H9 (cell line): ENCODE measurements at regions not wholly inside any gene's neighbourhood (a gene's known extent, or its start where the extent isn't known, plus 50 kb on each side); places are given as distances from the start of the nearest gene placed in this dataset.
"Not testable (repeated sequence)": the region's sequence is repeated elsewhere in the genome, so short reads cannot be mapped to it uniquely, and the experiment has no call there.

Experiments
- DNase-seq: peaks from one replicate; pipeline ENCODE4 v3.0.0-alpha.2; 2017
- H2AFZ ChIP-seq: one replicate; pipeline ENCODE4 v1.6.1; 2013; ENCODE audit warnings: mild to moderate bottlenecking, low read length, control low read depth, moderate library complexity
- H2AK5ac ChIP-seq: 2 replicates; pipeline ENCODE4 v1.6.1; 2013; ENCODE audit warnings: low read length, control low read depth, mixed read lengths; ENCODE audit not compliant: insufficient read length
- H2BK120ac ChIP-seq: one replicate; pipeline ENCODE4 v1.6.1; 2013; ENCODE audit warnings: low read depth, mild to moderate bottlenecking, low read length, control low read depth, inconsistent platforms; ENCODE audit not compliant: poor library complexity, severe bottlenecking
- H2BK12ac ChIP-seq: 2 replicates; pipeline ENCODE4 v1.6.1; 2013; ENCODE audit warnings: low read length, control low read depth, mixed read lengths, low read depth; ENCODE audit not compliant: insufficient read length
- H2BK15ac ChIP-seq: 2 replicates; pipeline ENCODE4 v1.6.1; 2013; ENCODE audit warnings: low read depth, low read length, control low read depth
- H2BK20ac ChIP-seq: one replicate; pipeline ENCODE4 v1.6.1; 2013; ENCODE audit warnings: low read depth, mild to moderate bottlenecking, low read length, control low read depth, inconsistent platforms; ENCODE audit not compliant: poor library complexity, severe bottlenecking
- H2BK5ac ChIP-seq: 2 replicates; pipeline ENCODE4 v1.6.1; 2013; ENCODE audit warnings: low read length, control low read depth, mixed read lengths; ENCODE audit not compliant: insufficient read length
- H3K14ac ChIP-seq: 2 replicates; pipeline ENCODE4 v1.6.1; 2013; ENCODE audit warnings: low read length, control low read depth; ENCODE audit not compliant: insufficient read depth
- H3K18ac ChIP-seq: 2 replicates; pipeline ENCODE4 v1.6.1; 2013; ENCODE audit warnings: low read depth, mild to moderate bottlenecking, mixed read lengths, low read length, control low read depth; ENCODE audit not compliant: insufficient read length
- H3K23ac ChIP-seq: 2 replicates; pipeline ENCODE4 v1.6.1; 2013; ENCODE audit warnings: low read length, control low read depth, mixed read lengths, low read depth; ENCODE audit not compliant: insufficient read length
- H3K23me2 ChIP-seq: 2 replicates; pipeline ENCODE4 v1.6.1; 2013; ENCODE audit warnings: low read depth, mild to moderate bottlenecking, mixed read lengths, low read length, control low read depth; ENCODE audit not compliant: insufficient read length, poor library complexity, severe bottlenecking
- H3K27ac ChIP-seq: 2 replicates; pipeline ENCODE4 v1.5.1; 2013; ENCODE audit warnings: low read length, control low read depth, mixed read lengths, low read depth; ENCODE audit not compliant: insufficient read length
- H3K27me3 ChIP-seq: 2 replicates; pipeline ENCODE4 v1.6.1; 2013; ENCODE audit warnings: low read length, control low read depth, inconsistent platforms; ENCODE audit not compliant: insufficient read depth
- H3K4ac ChIP-seq: 2 replicates; pipeline ENCODE4 v1.6.1; 2013; ENCODE audit warnings: low read depth, mild to moderate bottlenecking, control low read depth, inconsistent platforms, low read length, moderate library complexity
- H3K4me1 ChIP-seq: 2 replicates; pipeline ENCODE4 v1.6.1; 2013; ENCODE audit warnings: low read length, control low read depth, inconsistent platforms; ENCODE audit not compliant: insufficient read depth
- H3K4me2 ChIP-seq: 2 replicates; pipeline ENCODE4 v1.6.1; 2013; ENCODE audit warnings: low read length, control low read depth, mixed read lengths; ENCODE audit not compliant: insufficient read length, insufficient read depth
- H3K56ac ChIP-seq: 2 replicates; pipeline ENCODE4 v1.6.1; 2013; ENCODE audit warnings: low read depth, mild to moderate bottlenecking, mixed read lengths, low read length, control low read depth; ENCODE audit not compliant: insufficient read length
- H3K79me1 ChIP-seq: 2 replicates; pipeline ENCODE4 v1.6.1; 2013; ENCODE audit warnings: low read depth, mild to moderate bottlenecking, moderate library complexity, low read length, control low read depth, inconsistent platforms; ENCODE audit not compliant: insufficient read depth, poor library complexity, severe bottlenecking
- H3K79me2 ChIP-seq: 2 replicates; pipeline ENCODE4 v1.6.1; 2013; ENCODE audit warnings: low read length, control low read depth, inconsistent platforms; ENCODE audit not compliant: insufficient read depth
- H3K9ac ChIP-seq: 2 replicates; pipeline ENCODE4 v1.6.1; 2013; ENCODE audit warnings: low read length, control low read depth, mixed read lengths; ENCODE audit not compliant: insufficient read length; ENCODE audit errors: extremely low read depth
- H3K9me3 ChIP-seq: one replicate; pipeline ENCODE4 v1.6.1; 2013; ENCODE audit warnings: low read depth, low read length, inconsistent platforms; ENCODE audit not compliant: control insufficient read depth
- H3T11ph ChIP-seq: one replicate; pipeline ENCODE4 v1.6.1; 2013; ENCODE audit warnings: mild to moderate bottlenecking, low read length, control low read depth, inconsistent platforms
- H4K20me1 ChIP-seq: one replicate; pipeline ENCODE4 v1.6.1; 2013; ENCODE audit not compliant: control insufficient read depth, insufficient read length, insufficient read depth
- H4K5ac ChIP-seq: 2 replicates; pipeline ENCODE4 v1.6.1; 2013; ENCODE audit warnings: low read depth, mild to moderate bottlenecking, mixed read lengths, low read length, control low read depth; ENCODE audit not compliant: insufficient read length
- H4K8ac ChIP-seq: replicated peaks from 2 replicates; pipeline ENCODE4 v1.6.1; 2013; ENCODE audit warnings: low read length, control low read depth, mixed read lengths, low read depth; ENCODE audit not compliant: insufficient read length
- H4K91ac ChIP-seq: 2 replicates; pipeline ENCODE4 v1.6.1; 2013; ENCODE audit warnings: low read depth, mild to moderate bottlenecking, moderate library complexity, mixed read lengths, low read length, control low read depth; ENCODE audit not compliant: insufficient read length
- H3K27ac Mint-ChIP-seq, 3 experiments: 2 replicates in 2 of 3; 3 replicates in 1 of 3; pipeline ENCODE4 v1.8.0; 2020 to 2021; ENCODE audit warnings: mixed read lengths in 3 of 3, mild to moderate bottlenecking in 1 of 3, moderate library complexity in 1 of 3
- H3K27me3 Mint-ChIP-seq: 2 replicates; pipeline ENCODE4 v1.8.0; 2021; ENCODE audit warnings: low read depth, mild to moderate bottlenecking, moderate library complexity, mixed read lengths
- H3K36me3 Mint-ChIP-seq, 3 experiments: 2 replicates in 2 of 3; 3 replicates in 1 of 3; pipeline ENCODE4 v1.8.0; 2020 to 2021; ENCODE audit warnings: low read depth in 3 of 3, mixed read lengths in 3 of 3; ENCODE audit not compliant: insufficient read depth in 1 of 3
- H3K4me1 Mint-ChIP-seq, 2 experiments: 2 replicates each; pipeline ENCODE4 v1.8.0; 2020; ENCODE audit warnings: mixed read lengths in 2 of 2
- H3K4me3 Mint-ChIP-seq, 2 experiments: 2 replicates in 1 of 2; 3 replicates in 1 of 2; pipeline ENCODE4 v1.8.0; 2020 to 2021; ENCODE audit warnings: mild to moderate bottlenecking in 2 of 2, mixed read lengths in 2 of 2, moderate library complexity in 1 of 2
- H3K9me3 Mint-ChIP-seq, 2 experiments: 2 replicates in 1 of 2; 3 replicates in 1 of 2; pipeline ENCODE4 v1.8.0; 2020; ENCODE audit warnings: mild to moderate bottlenecking in 2 of 2, mixed read lengths in 2 of 2, moderate library complexity in 1 of 2
- CTCF ChIP-seq: fragments of 200-600 bp; sonication (generic); conservative IDR thresholded peaks from 3 replicates; pipeline ENCODE4 v1.8.0; 2021; ENCODE audit warnings: antibody characterized with exemption, mild to moderate bottlenecking
- WGBS: extraction: QIAGEN DNeasy Blood & Tissue Kit; methylation state at CpG from one replicate; pipeline ENCODE4 v1.1.7; 2013; ENCODE audit warnings: missing lambda C conversion rate, low lambda C conversion rate, mixed read lengths; ENCODE audit not compliant: insufficient read length; ENCODE audit errors: extremely low coverage; 5-methylcytosine and 5-hydroxymethylcytosine counted together

DNA sequence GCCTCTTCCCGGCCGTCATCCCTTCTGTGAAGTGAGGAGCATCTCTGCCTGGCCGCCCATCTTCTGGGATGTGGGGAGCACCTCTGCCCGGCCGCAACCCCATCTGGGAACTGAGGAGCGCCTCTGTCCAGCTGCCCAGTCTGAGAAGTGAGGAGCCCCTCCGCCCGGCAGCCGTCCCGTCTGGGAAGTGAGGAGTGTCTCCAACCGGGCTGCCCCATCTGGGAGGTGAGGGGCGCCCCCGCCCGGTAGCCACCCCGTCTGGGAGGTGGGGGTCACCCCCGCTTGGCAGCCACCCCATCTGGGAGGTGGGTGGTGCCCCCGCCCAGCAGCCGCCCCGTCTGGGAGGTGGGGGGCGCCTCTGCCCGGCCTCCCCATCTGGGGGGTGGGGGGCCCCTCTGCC lies 142.3 kb downstream of the LAS1L start:
- Mint-ChIP-seq H3K4me3 (no peak overlapping the region), H3K9me3 (peaks cover 91 to 92% of the 10 kb centered on the region in 2 experiments), H3K36me3 (peaks cover 8 to 38% (median 13%) of the 10 kb centered on the region in 3 experiments), H3K27me3 (no peaks in the 10 kb centered on the region), H3K27ac (no peak overlapping the region), H3K4me1 (no peaks in the 10 kb centered on the region)
- no peak overlapping the region for H3T11ph ChIP-seq
- no peak overlapping the region for H2BK20ac ChIP-seq
- H3K23me2 ChIP-seq = no peaks in the 10 kb centered on the region
- no peak overlapping the region for H3K56ac ChIP-seq
- H2AFZ ChIP-seq = no peak overlapping the region
- no peak overlapping the region for H3K4ac ChIP-seq
- no peak overlapping the region for H4K5ac ChIP-seq
- no peak for TF ChIP-seq CTCF
- no peak for DNase-seq
- H3K9me3 ChIP-seq = peaks cover 12% of the 10 kb centered on the region
- H3K27me3 ChIP-seq = no peaks in the 10 kb centered on the region
- no peak overlapping the region for H3K27ac ChIP-seq
- no peak overlapping the region for H2BK5ac ChIP-seq
- H2AK5ac ChIP-seq = no peak overlapping the region
- no peak overlapping the region for H3K23ac ChIP-seq
- no peak overlapping the region for H2BK120ac ChIP-seq
- H3K14ac ChIP-seq = no peak overlapping the region
- H3K9ac ChIP-seq = no peak overlapping the region
- no peak overlapping the region for H4K8ac ChIP-seq
- no peak overlapping the region for H2BK15ac ChIP-seq
- no peak overlapping the region for H2BK12ac ChIP-seq
- H3K79me1 ChIP-seq = no peaks in the 10 kb centered on the region
- no peak overlapping the region for H4K91ac ChIP-seq
- no peak overlapping the region for H3K4me2 ChIP-seq
- WGBS = no CpG with 5 or more reads among the region's 21 CpGs
- no peaks in the 10 kb centered on the region for H3K4me1 ChIP-seq
- H3K79me2 ChIP-seq = no peaks in the 10 kb centered on the region
- no peaks in the 10 kb centered on the region for H4K20me1 ChIP-seq
- no peak overlapping the region for H3K18ac ChIP-seq

DNA sequence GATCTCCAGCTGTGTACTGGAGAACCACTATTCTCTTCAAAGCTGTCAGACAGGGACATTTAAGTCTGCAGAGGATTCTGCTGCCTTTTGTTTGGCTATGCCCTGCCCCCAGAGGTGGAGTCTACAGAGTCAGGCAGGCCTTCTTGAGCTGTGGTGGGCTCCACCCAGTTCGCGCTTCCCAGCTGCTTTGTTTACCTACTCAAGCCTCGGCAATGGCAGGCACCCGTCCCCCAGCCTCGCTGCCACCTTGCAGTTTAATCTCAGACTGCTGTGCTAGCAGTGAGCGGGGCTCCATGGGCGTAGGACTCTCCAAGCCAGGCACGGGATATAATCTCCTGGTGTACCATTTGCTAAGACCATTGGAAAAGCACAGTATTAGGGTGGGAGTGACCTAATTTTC lies 145.5 kb downstream of the LAS1L start:
- not testable (repeated sequence) for H4K5ac ChIP-seq, H3K4me3 Mint-ChIP-seq, H3K56ac ChIP-seq

More for the DNA sequence above, 145.5 kb downstream of the LAS1L start:
- H3K27me3 Mint-ChIP-seq, H4K20me1 ChIP-seq, H3T11ph ChIP-seq, H2AK5ac ChIP-seq, H2AFZ ChIP-seq, H4K8ac ChIP-seq, H3K4ac ChIP-seq, H3K79me2 ChIP-seq, H3K4me1 ChIP-seq, H3K79me1 ChIP-seq, H3K9ac ChIP-seq, H3K27ac Mint-ChIP-seq, H2BK5ac ChIP-seq, H4K91ac ChIP-seq, H3K27ac ChIP-seq, H2BK120ac ChIP-seq, H3K23ac ChIP-seq, H3K4me1 Mint-ChIP-seq, H2BK12ac ChIP-seq, H2BK15ac ChIP-seq, H3K4me2 ChIP-seq, H3K23me2 ChIP-seq, DNase-seq, H2BK20ac ChIP-seq, H3K27me3 ChIP-seq, H3K18ac ChIP-seq, H3K14ac ChIP-seq: not testable (repeated sequence)
- peaks cover 12% of the 10 kb centered on the region for H3K9me3 ChIP-seq
- Mint-ChIP-seq H3K36me3 (peaks cover 6 to 60% (median 18%) of the 10 kb centered on the region in 3 experiments; a peak in 6 of 7 replicates), H3K9me3 (peaks cover 90 to 93% of the 10 kb centered on the region in 2 experiments)
- no CpG with 5 or more reads among the region's 8 CpGs for WGBS
